A549 (cell line): ENCODE measurements at regions not wholly inside any gene's neighbourhood (a gene's known extent, or its start where the extent isn't known, plus 50 kb on each side); places are given as distances from the start of the nearest gene placed in this dataset.

Experiments
- ATAC-seq, 2 experiments: fragments of 200-7000 bp in 1 of 2; fragments of >200 bp in 1 of 2; cut with Nextera tagmentation in 1 of 2; cut with Tn5 transposase in 1 of 2; 3 replicates each; pipeline versions ENCODE4 v1.8.0 to v1.9.1; 2018 to 2020; ENCODE audit warnings: mild to moderate bottlenecking in 1 of 2, moderate library complexity in 1 of 2
- CTCF ChIA-PET: fragments of 300-600 bp; sonication (Branson Sonifier 250); formaldehyde crosslinking; extraction: SDS; loops from one replicate; lab custom pipeline; 2021; ENCODE audit warnings: antibody characterized with exemption, inconsistent platforms; lab: Yijun Ruan, JAX
- POLR2A ChIA-PET: fragments of 350-600 bp; formaldehyde crosslinking; extraction: SDS; loops from one replicate; lab custom pipeline; 2021; ENCODE audit warnings: antibody characterized with exemption, inconsistent platforms; lab: Yijun Ruan, JAX
- DNase-seq, 2 experiments: peaks; one replicate each; pipeline versions ENCODE4 v3.0.0 to v3.0.0-alpha.2; 2011 to 2016; ENCODE audit warnings: low read depth in 1 of 2, low spot score in 1 of 2
- FAIRE-seq: peaks from 2 replicates; lab custom pipeline; 2011; peaks lifted over from hg19 to GRCh38; lab: Jason Lieb, UNC
- H3K27ac ChIP-seq, 2 experiments: fragments of >200 bp; sonication (Bioruptor Twin); formaldehyde crosslinking; 3 replicates each; pipeline ENCODE4 v1.5.1; 2016 to 2017
- H3K4me1 ChIP-seq: fragments of >200 bp; sonication (Bioruptor Twin); formaldehyde crosslinking; 3 replicates; pipeline ENCODE4 v1.6.1; 2016
- H3K4me2 ChIP-seq: fragments of >200 bp; sonication (Bioruptor Twin); formaldehyde crosslinking; 3 replicates; pipeline ENCODE4 v1.6.1; 2016
- H3K4me3 ChIP-seq: fragments of >200 bp; sonication (Bioruptor Twin); formaldehyde crosslinking; 3 replicates; pipeline ENCODE4 v1.5.1; 2016
- H3K9me3 ChIP-seq: fragments of >200 bp; sonication (Bioruptor Twin); formaldehyde crosslinking; 3 replicates; pipeline ENCODE4 v1.6.1; 2016
- CBX8 ChIP-seq: fragments of 200-600 bp; sonication (generic); IDR thresholded peaks from 2 replicates; pipeline ENCODE4 v1.6.1; 2016
- EHMT2 ChIP-seq: fragments of 200-600 bp; sonication (generic); IDR thresholded peaks from 2 replicates; pipeline ENCODE4 v1.6.1; 2016; ENCODE audit warnings: antibody characterized with exemption, low read depth, mild to moderate bottlenecking, moderate library complexity
- EP300 ChIP-seq, 2 experiments: fragments of >200 bp; sonication (Bioruptor Twin); formaldehyde crosslinking; IDR thresholded peaks; 2 replicates in 1 of 2; 3 replicates in 1 of 2; pipeline ENCODE4 v1.6.1; 2016 to 2017
- ESRRA ChIP-seq: fragments of 150-350 bp; IDR thresholded peaks from 2 replicates; pipeline ENCODE4 v1.6.1; 2014; ENCODE audit warnings: mild to moderate bottlenecking, low read length, borderline replicate concordance
- FOSB ChIP-seq: fragments of 250-450 bp; sonication (Bioruptor Pico); IDR thresholded peaks from 2 replicates; pipeline ENCODE4 v1.5.0; 2020; ENCODE audit warnings: mild to moderate bottlenecking, moderate library complexity
- FOXS1 ChIP-seq: fragments of 250-450 bp; sonication (Bioruptor Pico); IDR thresholded peaks from 2 replicates; pipeline ENCODE4 v1.5.0; 2020; ENCODE audit warnings: mild to moderate bottlenecking, moderate library complexity
- GATA3 ChIP-seq: IDR thresholded peaks from 2 replicates; pipeline ENCODE4 v1.6.1; 2012; ENCODE audit warnings: borderline replicate concordance
- HDAC2 ChIP-seq: fragments of 200-600 bp; sonication (generic); IDR thresholded peaks from 2 replicates; pipeline ENCODE4 v1.6.1; 2016
- KDM1A ChIP-seq: fragments of 200-600 bp; sonication (generic); IDR thresholded peaks from 2 replicates; pipeline ENCODE4 v1.6.1; 2016; ENCODE audit warnings: low read depth, mild to moderate bottlenecking
- MYC ChIP-seq: IDR thresholded peaks from 2 replicates; pipeline ENCODE4 v1.6.1; 2012; ENCODE audit warnings: mild to moderate bottlenecking, inconsistent platforms, low read length, improper control_type of control experiment, borderline replicate concordance
- RAD21 ChIP-seq, 2 experiments: fragments of >200 bp in 1 of 2; sonication (Bioruptor Twin) in 1 of 2; formaldehyde crosslinking in 1 of 2; IDR thresholded peaks in 1 of 2; conservative IDR thresholded peaks in 1 of 2; 2 replicates in 1 of 2; 3 replicates in 1 of 2; pipeline ENCODE4 v1.6.1; 2012 to 2018; ENCODE audit warnings: inconsistent platforms in 1 of 2
- RFX5 ChIP-seq: fragments of 450-650 bp; IDR thresholded peaks from 2 replicates; pipeline ENCODE4 v1.7.1; 2014; ENCODE audit warnings: antibody characterized with exemption, mild to moderate bottlenecking, moderate library complexity
- RNF2 ChIP-seq: fragments of 200-600 bp; sonication (generic); IDR thresholded peaks from 2 replicates; pipeline ENCODE4 v1.6.1; 2016; ENCODE audit warnings: low read depth, mild to moderate bottlenecking, antibody characterized with exemption, moderate library complexity, borderline replicate concordance
- WGBS: methylation state at CpG from one replicate; pipeline ENCODE4 v1.1.6; 2017; ENCODE audit errors: missing lambda C conversion rate; 5-methylcytosine and 5-hydroxymethylcytosine counted together
- TF ChIP-seq, protein P1 (sequence below): fragments of 200-600 bp; sonication (generic); IDR thresholded peaks from 2 replicates; pipeline ENCODE4 v1.6.1; 2016; ENCODE audit warnings: antibody characterized with exemption, mild to moderate bottlenecking, moderate library complexity
- TF ChIP-seq, protein P2 (sequence below): IDR thresholded peaks from 2 replicates; pipeline ENCODE4 v1.6.1; 2012
- TF ChIP-seq, protein P3 (sequence below): fragments of >200 bp; sonication (Bioruptor Twin); formaldehyde crosslinking; IDR thresholded peaks from 3 replicates; pipeline ENCODE4 v1.5.1; 2016
- TF ChIP-seq, protein P4 (sequence below): fragments of 250-450 bp; sonication (Bioruptor Pico); IDR thresholded peaks from 2 replicates; pipeline ENCODE4 v1.5.0; 2020; ENCODE audit warnings: low read depth, mild to moderate bottlenecking, moderate library complexity
- TF ChIP-seq, protein P5 (sequence below): fragments of >200 bp; sonication (Bioruptor Twin); formaldehyde crosslinking; IDR thresholded peaks from 3 replicates; pipeline ENCODE4 v1.6.1; 2016

DNA sequence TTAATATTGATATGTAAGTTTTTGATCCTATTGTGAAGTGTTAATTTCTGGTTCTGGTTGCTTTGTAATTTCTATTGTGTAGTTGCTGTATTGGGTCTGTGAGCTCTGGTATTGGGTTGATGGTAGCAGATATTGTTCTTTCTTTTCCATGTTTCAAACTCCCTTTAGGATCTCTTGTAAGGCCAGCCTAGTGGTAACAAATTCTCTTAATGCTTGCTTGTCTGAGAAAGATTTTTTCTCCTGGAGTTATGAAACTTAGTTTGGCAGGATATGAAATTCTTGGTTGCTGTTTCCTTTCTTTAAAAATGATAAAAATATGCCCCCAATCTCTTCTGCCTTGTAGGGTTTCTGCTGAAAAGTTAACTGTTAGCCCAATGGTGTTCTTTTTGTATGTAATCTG, 268.6 kb upstream of the PLSCR5 start (continued):
- TF ChIP-seq, protein P1, sequence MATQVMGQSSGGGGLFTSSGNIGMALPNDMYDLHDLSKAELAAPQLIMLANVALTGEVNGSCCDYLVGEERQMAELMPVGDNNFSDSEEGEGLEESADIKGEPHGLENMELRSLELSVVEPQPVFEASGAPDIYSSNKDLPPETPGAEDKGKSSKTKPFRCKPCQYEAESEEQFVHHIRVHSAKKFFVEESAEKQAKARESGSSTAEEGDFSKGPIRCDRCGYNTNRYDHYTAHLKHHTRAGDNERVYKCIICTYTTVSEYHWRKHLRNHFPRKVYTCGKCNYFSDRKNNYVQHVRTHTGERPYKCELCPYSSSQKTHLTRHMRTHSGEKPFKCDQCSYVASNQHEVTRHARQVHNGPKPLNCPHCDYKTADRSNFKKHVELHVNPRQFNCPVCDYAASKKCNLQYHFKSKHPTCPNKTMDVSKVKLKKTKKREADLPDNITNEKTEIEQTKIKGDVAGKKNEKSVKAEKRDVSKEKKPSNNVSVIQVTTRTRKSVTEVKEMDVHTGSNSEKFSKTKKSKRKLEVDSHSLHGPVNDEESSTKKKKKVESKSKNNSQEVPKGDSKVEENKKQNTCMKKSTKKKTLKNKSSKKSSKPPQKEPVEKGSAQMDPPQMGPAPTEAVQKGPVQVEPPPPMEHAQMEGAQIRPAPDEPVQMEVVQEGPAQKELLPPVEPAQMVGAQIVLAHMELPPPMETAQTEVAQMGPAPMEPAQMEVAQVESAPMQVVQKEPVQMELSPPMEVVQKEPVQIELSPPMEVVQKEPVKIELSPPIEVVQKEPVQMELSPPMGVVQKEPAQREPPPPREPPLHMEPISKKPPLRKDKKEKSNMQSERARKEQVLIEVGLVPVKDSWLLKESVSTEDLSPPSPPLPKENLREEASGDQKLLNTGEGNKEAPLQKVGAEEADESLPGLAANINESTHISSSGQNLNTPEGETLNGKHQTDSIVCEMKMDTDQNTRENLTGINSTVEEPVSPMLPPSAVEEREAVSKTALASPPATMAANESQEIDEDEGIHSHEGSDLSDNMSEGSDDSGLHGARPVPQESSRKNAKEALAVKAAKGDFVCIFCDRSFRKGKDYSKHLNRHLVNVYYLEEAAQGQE: no peak
- TF ChIP-seq, protein P2, sequence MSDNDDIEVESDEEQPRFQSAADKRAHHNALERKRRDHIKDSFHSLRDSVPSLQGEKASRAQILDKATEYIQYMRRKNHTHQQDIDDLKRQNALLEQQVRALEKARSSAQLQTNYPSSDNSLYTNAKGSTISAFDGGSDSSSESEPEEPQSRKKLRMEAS: no peak

DNA sequence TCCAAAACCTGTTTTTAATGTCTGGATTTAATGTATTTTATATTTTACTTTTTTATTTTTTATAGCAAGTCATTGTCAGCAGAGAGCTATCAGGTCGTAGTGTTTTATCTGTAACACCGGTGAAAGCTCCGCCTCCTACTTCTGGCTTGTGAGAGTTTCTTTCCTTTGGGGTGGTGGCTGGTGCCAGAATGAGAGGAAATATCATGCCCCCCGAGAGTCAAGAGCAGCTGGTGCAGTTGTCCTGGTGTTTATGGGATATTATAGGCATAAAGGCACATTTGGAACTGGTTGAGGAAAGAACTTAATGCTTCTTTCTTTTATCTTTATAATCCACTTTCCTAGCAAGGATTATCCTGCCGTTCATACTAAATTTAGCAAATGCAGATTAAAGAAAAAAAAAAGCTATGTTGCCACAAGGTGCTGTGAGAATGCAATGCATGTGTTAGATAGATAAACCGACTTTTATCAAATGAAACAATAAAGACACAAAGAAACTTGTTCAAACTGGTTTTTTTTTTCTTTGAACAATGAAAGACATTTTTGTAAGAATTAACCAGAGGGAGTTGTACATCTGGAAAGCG, 260.1 kb upstream of the PLSCR5 start:
- TF ChIP-seq FOXS1 (CRISPR knock-in tag) (no peak), CBX8 (no peak), RFX5 (no peak), FOSB (CRISPR knock-in tag) (no peak), EHMT2 (no peak), HDAC2 (no peak), ESRRA (no peak), EP300 (IDR thresholded peaks at IDR 0.05) (no peak), MYC (no peak), RAD21 (conservative IDR thresholded peaks at IDR 0.05 in 1 of 2, IDR thresholded peaks at IDR 0.05 in 1 of 2) (no peak), GATA3 (no peak)
- TF ChIP-seq, protein P3, sequence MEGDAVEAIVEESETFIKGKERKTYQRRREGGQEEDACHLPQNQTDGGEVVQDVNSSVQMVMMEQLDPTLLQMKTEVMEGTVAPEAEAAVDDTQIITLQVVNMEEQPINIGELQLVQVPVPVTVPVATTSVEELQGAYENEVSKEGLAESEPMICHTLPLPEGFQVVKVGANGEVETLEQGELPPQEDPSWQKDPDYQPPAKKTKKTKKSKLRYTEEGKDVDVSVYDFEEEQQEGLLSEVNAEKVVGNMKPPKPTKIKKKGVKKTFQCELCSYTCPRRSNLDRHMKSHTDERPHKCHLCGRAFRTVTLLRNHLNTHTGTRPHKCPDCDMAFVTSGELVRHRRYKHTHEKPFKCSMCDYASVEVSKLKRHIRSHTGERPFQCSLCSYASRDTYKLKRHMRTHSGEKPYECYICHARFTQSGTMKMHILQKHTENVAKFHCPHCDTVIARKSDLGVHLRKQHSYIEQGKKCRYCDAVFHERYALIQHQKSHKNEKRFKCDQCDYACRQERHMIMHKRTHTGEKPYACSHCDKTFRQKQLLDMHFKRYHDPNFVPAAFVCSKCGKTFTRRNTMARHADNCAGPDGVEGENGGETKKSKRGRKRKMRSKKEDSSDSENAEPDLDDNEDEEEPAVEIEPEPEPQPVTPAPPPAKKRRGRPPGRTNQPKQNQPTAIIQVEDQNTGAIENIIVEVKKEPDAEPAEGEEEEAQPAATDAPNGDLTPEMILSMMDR: no peak
- TF ChIP-seq, protein P4, sequence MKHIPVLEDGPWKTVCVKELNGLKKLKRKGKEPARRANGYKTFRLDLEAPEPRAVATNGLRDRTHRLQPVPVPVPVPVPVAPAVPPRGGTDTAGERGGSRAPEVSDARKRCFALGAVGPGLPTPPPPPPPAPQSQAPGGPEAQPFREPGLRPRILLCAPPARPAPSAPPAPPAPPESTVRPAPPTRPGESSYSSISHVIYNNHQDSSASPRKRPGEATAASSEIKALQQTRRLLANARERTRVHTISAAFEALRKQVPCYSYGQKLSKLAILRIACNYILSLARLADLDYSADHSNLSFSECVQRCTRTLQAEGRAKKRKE (CRISPR knock-in tag): no peak
- H3K4me3 ChIP-seq: no peak overlapping the region
- ATAC-seq (no peak), DNase-seq (no peak), FAIRE-seq (no peak)
- no peak overlapping the region for H3K4me2 ChIP-seq
- ChIA-PET CTCF (no interaction called here), POLR2A (no interaction called here)
- H3K27ac ChIP-seq: no peak overlapping the region
- H3K4me1 ChIP-seq: no peaks in the 10 kb centered on the region
- 22% methylated on average over 7 of the region's 7 CpGs for WGBS
- H3K9me3 ChIP-seq: no peaks in the 10 kb centered on the region

DNA sequence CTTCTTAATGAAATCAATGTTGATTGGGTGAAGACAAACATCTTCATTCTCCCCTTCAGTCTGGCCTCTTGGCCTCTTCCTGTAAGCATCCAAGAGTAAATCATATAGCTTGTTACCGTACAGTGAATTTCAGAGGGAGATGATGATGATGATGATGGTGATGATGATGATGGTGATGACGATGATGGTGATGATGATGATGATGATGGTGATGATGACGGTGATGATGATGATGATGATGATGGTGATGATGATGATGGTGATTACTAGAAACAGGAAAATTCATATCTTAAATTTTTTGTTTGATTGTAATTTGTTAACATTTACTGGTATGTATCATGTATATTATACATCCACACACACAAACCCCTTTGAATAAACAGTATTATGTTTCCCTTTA, 256.1 kb upstream of the PLSCR5 start:
- POLR2A ChIA-PET: no interaction called here
- WGBS: 61% methylated on average over 3 of the region's 3 CpGs
- CTCF ChIA-PET: no interaction called here
- TF ChIP-seq RNF2 (no peak), HDAC2 (no peak), RAD21 (conservative IDR thresholded peaks at IDR 0.05 in 1 of 2, IDR thresholded peaks at IDR 0.05 in 1 of 2) (no peak), KDM1A (no peak)
- TF ChIP-seq, protein P4 (CRISPR knock-in tag): no peak
- TF ChIP-seq, protein P5, sequence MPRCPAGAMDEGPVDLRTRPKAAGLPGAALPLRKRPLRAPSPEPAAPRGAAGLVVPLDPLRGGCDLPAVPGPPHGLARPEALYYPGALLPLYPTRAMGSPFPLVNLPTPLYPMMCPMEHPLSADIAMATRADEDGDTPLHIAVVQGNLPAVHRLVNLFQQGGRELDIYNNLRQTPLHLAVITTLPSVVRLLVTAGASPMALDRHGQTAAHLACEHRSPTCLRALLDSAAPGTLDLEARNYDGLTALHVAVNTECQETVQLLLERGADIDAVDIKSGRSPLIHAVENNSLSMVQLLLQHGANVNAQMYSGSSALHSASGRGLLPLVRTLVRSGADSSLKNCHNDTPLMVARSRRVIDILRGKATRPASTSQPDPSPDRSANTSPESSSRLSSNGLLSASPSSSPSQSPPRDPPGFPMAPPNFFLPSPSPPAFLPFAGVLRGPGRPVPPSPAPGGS: no peak
- Histone ChIP-seq H3K9me3 (no peaks in the 10 kb centered on the region), H3K4me2 (no peak overlapping the region), H3K4me3 (no peak overlapping the region), H3K4me1 (no peaks in the 10 kb centered on the region), H3K27ac (no peak overlapping the region)
- FAIRE-seq (no peak), ATAC-seq (no peak), DNase-seq (no peak)
